ENCODE measurements at regions not wholly inside any gene's neighbourhood (a gene's known extent, or its start where the extent isn't known, plus 50 kb on each side); places are given as distances from the start of the nearest gene placed in this dataset.
"Not testable (repeated sequence)": the region's sequence is repeated elsewhere in the genome, so short reads cannot be mapped to it uniquely, and the experiment has no call there.

DNA sequence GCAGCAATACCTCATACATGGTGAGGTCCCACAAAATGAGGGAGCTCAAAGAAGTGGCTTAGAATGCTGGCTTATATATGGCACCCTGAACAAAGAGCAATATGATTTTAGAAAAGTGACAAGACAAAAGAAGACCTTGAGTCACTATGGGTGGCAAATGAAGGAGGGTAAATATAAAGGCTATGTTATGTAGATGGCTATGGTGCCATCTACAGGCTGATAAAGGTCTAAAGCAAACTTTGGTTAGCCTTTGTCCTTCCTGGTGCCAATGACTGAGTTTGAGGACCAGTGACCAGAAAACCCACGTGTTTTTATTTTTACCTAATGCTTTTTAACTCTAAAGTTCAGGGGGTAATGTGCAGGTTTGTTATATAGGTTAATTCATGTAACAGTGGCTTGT is 151.8 kb downstream of the CCNG2 start:
- peak; percentile 18 for DNase-seq

DNA sequence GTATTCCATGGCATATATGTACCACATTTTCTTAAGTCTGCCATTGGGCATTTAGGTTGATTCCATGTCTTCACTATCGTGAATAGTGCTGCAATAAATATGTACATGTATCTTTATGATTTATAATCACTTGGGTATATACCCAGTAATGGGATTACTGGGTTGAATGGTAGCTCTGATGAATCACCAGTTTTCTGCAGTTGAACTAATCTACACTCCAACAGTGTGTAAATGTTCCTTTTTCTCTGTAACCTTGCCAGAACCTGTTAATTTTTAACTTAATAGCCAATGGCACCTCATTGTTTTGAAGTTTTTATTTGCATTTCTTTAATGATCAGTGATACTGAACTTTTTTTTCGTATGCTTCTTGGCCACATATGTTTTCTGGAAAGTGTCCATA is 152.5 kb downstream of the CCNG2 start:
- DNase-seq = no peak

DNA sequence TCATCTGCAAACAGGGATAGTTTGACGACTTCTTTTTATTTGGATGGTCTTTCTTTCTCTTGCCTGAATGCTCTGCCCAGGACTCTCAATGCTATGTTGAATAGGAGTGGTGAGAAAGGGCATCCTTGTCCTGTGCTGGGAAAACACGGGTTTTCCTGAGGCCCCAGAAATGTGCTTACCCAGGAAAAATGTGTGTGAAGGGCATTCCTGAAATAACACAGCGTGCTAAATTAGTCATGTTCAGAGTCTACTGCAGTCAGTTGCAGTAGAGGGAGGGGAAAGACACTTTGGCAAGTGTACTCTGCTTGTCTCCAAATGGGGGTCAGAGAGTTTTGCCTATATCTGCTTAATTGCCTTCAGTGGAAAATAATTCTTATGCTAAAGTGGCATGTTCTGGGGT is 153.9 kb downstream of the CCNG2 start:
- no peak for DNase-seq

DNA sequence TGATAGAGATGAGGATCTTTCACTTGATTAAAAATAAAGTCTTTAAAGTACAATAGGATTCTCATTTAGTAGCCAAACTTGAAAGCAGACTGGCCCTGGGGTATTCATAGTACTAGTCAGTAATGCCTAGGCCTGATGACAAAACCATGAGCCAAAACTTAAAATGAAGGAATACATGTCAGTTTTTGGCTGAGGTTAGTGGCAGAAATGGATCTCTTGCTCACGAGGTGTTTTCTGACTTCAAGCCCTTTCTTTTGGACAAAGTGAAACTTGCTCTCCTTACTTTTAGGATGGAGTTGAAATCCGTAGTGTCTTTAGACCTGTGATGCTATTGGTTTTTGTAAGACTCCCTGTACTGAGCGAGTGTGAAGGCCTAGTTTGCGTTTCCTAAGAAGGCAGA is 157.7 kb downstream of the CCNG2 start:
- DNase-seq = no peak

DNA sequence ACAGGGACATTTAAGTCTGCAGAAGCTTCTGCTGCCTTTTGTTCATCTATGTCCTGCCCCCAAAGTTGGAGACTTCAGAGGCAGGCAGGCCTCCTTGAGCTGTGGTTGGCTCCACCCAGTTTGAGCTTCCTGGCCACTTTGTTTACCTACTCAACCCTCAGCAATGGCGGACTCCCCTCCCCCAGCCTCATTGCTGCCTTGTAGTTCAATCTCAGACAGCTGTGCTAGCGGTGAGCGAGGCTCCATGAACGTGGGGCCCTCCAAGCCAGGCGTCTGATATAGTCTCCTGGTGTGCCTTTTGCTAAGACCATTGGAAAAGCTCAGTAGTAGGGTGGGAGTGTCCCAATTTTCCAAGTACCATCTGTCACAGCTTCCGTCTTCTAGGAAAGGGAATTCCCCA is 170.1 kb downstream of the CCNG2 start:
- no peak for DNase-seq

DNA sequence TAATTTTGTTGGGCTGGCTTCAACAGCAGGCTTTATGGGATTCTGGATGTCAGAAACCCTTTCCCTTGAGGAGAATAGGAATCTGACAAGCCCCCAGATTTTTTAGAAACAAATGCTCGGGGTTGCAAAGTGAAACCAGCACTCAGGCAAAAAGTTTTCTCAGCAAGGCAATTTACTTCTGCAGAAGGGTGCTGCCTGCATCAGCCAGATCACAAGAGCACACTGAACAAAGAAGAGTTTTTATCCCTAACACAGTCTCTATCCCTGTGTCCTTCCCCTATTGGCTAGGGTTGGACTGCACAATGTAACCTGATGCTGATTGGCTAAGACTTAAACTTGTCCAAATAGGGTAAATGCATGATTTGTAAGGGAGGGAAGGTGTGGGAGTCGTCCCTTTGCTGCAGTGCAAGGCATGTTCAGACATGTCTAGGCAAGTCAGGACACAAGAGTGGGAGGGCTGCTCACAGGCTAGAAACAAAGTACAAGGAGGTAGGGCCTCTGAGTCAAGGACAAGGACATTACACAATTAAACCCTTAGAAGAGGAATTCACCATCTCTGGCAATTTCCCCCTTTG is 175.8 kb downstream of the CCNG2 start:
- DNase-seq = no peak

DNA sequence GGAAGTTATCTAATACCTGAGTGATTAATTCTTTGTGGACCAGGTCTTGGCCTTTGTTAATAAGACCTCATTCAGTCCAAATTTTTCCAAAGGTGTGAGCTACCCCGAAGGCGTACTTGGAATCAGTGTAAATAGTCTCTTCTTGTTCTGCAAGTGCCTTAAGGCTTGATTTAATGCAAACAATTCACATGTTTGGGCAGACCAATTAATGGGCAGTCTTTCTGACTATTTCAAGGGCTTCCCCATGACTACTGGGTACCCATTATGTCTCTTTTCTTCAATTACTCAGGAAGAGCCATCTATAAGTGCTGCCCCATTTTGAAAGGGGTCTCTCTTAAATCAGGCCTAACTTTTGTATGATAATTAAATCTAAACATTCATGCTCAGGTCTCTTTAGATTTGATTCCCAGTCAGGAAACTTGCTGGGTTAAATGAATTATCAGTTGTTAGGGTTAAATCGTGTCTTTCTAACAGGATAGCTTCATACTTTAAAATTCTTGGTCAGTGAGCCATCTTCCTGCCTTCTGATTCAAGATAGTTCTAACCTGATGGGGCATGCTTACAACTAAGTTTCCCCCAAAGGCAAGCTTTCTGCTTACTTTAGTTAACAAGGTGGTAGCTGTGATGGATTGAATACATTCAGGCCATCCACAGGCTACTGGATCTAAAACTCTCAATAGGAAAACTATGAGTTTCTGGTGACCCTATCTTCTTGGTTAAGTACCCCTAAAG is 179.6 kb downstream of the CCNG2 start:
- no peak for DNase-seq

DNA sequence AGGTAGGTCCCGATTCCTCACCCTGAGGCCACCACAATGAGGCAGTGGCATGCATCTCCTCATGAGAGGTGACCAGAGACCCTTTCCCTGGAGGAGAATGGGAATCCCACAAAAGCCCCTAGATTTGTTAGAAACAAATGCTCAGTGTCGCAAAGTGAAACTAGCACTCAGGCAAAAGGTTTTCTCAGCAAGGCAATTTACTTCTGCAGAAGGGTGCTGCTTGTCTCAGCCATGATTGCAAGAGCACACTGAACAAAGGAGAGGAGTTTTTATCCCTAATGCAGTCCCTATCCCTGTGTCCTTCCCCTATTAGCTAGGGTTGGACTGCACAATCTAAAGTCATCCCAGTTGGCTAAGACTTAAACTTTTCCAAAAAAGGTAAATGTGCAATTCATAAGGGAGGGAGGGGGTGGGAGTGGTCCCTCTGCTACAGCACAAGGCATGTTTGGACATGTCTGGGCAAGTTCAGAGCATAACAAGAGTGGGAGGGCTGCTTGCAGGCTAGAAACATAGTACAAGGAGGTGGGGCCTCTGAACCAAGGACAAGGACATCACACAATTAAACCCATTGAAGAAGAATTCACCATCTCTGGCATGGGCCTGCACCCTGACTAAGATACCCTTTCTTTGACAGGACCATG is 185.3 kb downstream of the CCNG2 start:
- DNase-seq = no peak

DNA sequence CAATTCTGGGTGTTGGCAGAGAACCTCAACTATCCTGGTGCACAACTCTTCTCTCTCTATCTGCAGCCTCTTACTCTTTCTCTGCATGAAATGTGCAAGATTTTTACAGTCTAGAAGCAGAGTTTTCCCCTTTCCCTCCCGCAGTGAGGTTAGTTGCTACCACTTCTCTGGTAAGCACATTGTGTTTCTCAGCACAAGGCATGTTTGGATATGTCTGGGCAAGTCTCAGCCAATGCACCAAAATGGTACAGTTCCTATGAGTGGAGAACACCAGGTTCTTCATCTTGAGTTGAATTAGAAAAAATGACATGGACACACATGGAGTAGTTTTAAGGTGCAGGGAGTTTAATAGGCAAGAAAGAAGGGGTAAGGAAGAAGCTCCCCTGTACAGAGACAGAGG is 187.0 kb downstream of the CCNG2 start:
- DNase-seq = no peak

DNA sequence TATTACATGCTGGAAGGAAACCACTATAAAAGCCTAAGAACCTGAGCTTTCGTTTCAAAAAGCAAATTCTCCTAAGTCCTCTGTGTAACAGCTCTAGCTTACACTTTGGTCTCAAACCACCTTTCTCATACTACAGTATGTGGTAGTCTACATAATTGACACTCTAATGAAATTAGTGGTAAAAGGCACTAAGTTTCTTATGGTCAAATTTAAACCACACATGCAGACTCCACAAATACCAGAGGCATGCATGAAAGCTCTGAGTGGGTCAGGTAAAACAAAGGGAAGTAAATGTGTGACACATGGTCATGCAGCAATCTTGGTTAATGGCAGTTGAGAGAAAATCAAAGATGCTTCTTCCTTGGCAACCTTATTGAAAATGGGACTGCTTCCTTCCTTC is 187.8 kb downstream of the CCNG2 start:
- no peak for DNase-seq

DNA sequence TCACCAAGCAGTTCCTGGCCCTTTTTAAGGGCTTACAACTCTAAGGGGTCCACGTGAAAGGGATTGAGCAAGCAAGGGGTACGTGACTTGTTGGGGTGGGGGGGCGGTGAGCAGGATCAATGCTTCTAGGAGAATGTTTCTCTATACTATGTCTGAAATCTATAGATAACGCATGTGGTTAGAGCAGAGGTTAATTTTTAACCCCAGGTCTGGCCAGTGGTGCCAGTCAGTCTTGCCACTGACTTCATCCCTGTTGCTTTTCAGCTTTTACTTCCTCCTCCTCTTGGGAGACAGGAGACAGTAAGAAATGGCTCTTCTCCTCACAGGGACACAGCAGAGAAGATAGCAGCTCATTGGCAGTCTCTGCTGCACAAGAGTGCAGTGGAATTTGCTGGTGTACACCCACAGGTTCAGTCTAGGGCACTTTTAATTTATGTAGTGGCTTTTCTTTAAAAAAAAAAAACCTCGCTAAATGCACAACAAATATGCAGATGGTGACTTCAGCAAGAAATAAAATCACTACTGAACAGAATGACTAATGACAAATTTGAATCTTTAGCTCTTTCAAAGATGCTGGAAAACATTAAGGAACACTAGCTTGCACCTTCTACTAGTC is 190.5 kb downstream of the CCNG2 start:
- no peak for DNase-seq

DNA sequence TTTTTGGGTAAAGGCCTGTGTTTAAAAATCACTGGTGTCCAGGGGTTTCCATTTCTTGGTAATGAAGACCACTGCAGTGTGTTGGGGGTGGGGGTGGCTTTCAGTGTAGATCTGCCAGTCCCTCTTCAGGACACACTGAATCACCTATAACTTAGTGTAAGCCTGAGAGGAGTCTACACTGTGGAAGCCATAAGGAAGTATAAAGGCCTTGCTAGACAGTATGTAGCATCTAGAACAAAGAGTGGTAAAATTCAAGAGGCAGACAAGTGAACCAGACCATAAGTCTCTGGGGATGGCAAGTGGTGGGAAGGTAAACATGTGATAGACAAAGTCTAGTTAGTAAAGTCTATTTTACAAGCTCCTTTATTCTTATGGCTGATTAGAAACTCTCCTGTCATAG is 191.8 kb downstream of the CCNG2 start:
- DNase-seq = no peak

DNA sequence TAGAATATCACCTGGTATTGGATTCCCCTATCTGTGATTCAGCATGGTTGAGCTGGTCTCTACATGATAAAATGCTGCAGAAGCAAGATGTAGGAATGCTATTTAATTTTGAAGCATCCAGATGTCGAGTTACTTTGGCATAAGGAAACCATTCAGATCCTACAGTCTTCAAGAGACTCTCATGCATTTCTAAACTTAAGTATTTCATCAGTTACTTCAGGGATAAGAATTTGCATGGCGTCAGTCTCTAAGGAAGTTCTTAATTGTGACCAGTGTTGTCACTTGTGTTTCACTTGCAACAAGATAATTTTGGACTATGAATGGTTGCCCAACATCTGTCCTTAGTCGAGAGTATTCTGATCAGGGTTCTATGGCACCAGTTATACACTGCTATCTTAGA is 192.4 kb downstream of the CCNG2 start:
- DNase-seq = no peak

DNA sequence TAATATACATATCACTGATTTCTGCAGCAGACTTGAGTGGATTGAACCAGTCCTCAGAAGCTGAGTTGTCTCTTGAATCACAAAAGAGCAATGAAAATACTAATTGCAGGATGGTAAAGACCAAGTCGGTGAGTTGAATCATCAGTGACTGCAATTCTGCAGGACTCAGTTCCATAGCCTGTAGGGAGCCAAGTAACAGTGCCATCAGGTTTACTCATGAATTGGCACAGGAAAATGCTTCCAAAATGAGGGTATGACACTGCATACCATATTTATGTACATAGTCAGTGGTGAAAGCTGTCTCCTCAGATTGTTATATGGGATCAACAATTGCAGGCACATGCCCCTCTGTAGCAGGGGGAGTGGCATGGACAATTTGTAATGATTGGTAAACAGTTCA is 192.8 kb downstream of the CCNG2 start:
- no peak for DNase-seq

DNA sequence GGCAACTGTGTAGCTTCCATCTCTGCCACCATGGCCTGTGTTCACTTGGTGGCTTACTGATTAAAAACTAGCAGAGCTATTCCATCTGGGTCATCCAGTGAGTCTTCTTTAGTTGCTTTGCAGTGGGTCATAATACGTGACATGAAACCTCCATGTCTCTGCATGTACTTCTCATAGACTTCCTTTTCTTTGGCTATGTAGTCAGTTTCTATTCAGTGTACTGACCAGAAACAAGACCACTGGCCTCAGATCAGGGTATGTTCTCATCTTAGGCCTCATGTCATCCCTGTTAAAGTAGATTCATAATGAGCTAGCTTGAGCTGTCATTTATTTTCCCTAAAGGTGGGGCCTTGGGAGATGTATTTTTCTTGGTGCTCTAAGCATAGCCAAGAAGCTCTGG is 195.2 kb downstream of the CCNG2 start:
- no peak for DNase-seq

DNA sequence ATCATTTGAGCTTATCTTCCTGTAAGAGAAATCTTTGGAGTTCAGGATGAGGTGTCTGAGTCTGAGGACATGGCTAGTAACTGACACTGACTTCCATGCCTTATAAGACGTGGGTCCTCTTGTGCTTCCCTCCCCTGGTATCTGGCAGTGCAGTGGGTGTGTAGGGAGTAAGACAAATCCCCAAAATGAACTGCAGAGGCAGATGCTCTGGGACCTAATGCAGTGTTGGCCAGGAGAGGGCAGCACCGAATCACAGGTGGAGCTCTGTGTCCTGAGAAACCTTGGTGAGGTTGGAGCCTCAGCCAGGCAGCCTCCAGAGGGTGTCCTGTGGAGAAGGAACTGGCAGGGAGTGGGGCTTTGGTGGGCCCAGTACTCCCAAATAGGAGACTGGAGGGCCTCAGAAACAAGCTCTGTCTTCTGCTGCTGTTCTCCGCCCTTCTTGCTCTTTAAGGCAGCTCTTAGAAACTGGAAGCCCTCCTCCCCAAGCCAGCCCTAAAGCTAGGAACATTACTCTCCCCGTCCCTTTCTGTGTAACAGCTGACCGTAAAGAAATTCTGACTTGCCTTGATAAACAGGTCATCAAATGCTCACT is 196.8 kb downstream of the CCNG2 start:
- DNase-seq = not testable (repeated sequence)

DNA sequence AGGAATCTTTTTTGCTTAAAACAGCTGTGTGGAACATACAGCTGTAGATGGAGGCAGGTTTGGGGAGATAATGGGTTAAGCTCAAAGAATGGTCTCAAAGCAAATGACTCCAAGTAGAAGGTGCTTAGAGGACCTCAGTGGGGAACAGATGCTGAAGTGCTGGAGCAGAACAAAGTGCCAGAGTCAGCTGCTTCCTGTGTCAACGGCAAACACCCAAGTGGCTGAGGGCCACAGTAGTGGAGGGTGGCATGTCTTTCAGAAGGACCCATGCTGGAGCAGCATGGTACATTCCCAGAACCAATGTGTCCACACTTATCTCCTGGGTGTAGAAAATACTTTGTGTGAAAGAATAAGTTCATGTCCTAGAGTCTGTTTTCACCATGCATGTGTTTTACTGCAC is 197.5 kb downstream of the CCNG2 start:
- no peak for DNase-seq

DNA sequence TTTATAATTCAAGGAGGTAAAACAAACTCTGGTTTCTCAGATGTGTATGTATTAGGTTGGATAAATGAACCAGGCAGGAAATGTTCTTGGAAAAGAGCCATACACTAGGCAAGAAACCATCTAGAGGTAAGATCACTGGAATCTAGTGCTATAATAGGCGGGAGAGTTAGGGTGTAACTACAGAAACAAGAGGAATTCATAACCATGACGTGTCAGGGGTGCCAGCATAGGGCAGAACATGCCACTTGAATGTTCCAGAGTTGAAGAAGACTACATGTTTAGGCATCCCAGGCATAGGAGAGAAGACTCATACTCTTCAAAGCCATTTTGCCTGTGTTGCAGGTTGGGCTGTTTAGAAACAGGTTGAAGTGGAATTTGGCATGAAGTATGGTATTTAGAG is 198.7 kb downstream of the CCNG2 start:
- DNase-seq = no peak

DNA sequence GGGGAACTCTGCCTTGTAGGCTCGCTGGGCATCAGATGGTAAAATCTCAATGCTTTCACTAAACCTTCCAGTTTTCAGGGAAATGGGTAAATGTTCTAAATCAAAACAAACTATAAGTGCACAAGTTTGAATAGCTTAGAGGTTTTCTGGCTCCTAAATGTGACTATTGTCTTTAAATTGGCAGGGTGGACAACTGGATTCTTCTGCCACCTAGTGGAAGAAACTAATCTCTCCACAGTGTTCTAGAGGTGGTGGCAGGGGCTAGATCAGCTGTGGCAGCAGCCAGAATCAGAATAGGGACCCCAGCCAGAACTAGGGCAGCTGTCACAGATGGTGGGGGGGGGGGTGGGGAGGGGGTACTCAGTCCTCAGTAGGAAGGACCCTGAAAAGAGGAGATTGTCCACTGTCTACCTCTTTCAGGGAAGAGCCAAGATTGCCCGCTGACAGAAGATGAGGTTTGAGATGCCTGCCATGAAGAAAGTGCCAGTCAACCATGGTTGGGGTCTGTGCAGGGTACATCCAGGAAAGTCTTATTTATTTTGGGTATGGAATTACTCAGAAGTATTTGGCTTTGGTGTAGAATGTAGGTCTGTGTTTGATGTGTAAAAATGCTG is 201.4 kb downstream of the CCNG2 start:
- DNase-seq = peak; percentile 31

DNA sequence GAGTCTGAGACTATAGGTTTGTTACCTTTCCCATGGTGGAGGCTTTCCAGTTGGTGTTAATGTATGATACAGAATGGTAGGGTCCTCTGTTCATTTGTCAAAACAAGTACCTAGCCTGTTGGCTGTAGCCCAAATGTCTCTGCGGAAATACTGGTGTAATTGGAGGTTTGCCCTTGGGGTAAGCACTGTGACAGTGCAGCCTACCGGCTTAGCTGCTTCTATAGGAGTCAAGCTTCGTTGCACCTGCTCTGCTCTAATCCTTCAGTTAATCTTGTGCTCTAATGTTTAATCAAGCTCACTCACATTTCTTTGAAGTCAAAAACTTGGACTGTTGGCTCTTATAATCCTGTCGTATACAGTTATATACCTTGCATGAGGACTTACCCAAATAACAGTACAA is 203.4 kb downstream of the CCNG2 start:
- DNase-seq = no peak

DNA sequence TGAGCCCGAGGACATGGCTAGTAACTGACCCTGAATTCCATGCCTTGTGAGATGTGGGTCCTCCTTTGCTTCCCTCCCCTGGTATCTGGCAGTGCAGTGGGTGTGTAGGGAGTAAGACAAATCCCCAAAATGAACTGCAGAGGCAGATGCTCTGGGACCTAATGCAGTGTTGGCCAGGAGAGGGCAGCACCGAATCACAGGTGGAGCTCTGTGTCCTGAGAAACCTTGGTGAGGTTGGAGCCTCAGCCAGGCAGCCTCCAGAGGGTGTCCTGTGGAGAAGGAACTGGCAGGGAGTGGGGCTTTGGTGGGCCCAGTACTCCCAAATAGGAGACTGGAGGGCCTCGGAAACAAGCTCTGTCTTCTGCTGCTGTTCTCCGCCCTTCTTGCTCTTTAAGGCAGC is 209.9 kb downstream of the CCNG2 start:
- DNase-seq = not testable (repeated sequence)

DNA sequence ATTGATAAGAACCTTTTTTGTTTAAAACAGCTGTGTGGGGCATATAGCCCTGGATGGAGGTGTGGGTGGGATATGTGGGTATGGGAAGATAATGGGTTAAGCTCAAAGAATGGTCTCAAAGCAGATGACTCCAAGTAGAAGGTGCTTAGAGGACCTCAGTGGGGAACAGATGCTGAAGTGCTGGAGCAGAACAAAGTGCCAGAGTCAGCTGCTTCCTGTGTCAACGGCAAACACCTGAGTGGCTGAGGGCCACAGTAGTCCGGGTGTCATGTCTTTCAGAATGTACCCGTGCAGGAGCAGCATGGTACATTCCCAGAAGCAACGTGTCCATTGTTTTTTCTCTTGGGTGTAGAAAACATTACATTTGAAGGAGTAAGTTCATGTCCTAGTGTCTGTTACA is 210.6 kb downstream of the CCNG2 start:
- no peak for DNase-seq

DNA sequence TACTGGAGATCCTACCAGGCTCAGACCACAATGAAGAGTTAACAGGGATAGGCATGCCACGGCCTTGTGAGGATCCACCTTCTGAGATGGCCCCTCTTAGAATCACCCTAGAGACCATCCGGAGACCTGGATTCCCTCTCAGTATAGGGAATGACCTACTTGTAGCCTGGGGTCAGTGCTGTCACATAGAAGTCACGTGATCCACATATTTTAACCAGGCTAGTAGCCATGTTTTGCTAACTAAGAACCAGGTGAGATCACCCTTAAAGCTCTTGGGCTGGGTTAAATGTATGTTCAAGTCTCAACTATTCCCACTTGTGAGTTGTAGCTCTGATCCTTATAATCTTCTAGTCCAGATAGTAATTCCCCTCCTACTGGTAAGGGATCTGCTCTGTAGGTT is 215.4 kb downstream of the CCNG2 start:
- no peak for DNase-seq
